ENCODE measurements at regions not wholly inside any gene's neighbourhood (a gene's known extent, or its start where the extent isn't known, plus 50 kb on each side); places are given as distances from the start of the nearest gene placed in this dataset.

- Histone ChIP-seq H3K36me3 (ENCODE audit: control insufficient read depth, insufficient read depth, low read length) (no peaks in the 10 kb centered on the region), H3K4me3 (ENCODE audit: low read length) (no peak overlapping the region), H3K27ac (ENCODE audit: low read length) (no peak overlapping the region), H3K27me3 (ENCODE audit: control insufficient read depth, insufficient read depth, low read length) (no peaks in the 10 kb centered on the region), H3K9me3 (ENCODE audit: control insufficient read depth, insufficient read depth, low read length) (no peaks in the 10 kb centered on the region), H3K4me1 (ENCODE audit: control insufficient read depth, insufficient read depth, low read length) (no peaks in the 10 kb centered on the region)
- no peak for DNase-seq (ENCODE audit: low read depth, low spot score)
- no CpG with 5 or more reads among the region's 3 CpGs for WGBS (ENCODE audit: insufficient coverage, insufficient read length)
Observed at GRCh38 chr2:199105826-199106225, 351.9 kb downstream of the SATB2 start.

- no peak for DNase-seq (ENCODE audit: low read depth, low spot score)
- WGBS (ENCODE audit: insufficient coverage, insufficient read length): no CpG with 5 or more reads among the region's 3 CpGs
- H3K4me3 ChIP-seq (ENCODE audit: low read length): no peak overlapping the region
Observed at GRCh38 chr2:199101487-199101886, 356.3 kb downstream of the SATB2 start.

GRCh38 chr2:199100326-199101110 is 357.2 kb downstream of the SATB2 start:
- H3K27me3 ChIP-seq (ENCODE audit: control insufficient read depth, insufficient read depth, low read length): no peaks in the 10 kb centered on the region
- H3K4me3 ChIP-seq (ENCODE audit: low read length): no peak overlapping the region
- DNase-seq (ENCODE audit: low read depth, low spot score): no peak
- H3K9me3 ChIP-seq (ENCODE audit: control insufficient read depth, insufficient read depth, low read length): no peaks in the 10 kb centered on the region
- H3K4me1 ChIP-seq (ENCODE audit: control insufficient read depth, insufficient read depth, low read length): no peaks in the 10 kb centered on the region
- no CpG with 5 or more reads among the region's 4 CpGs for WGBS (ENCODE audit: insufficient coverage, insufficient read length)
- H3K36me3 ChIP-seq (ENCODE audit: control insufficient read depth, insufficient read depth, low read length): no peaks in the 10 kb centered on the region
- no peak overlapping the region for H3K27ac ChIP-seq (ENCODE audit: low read length)

More at GRCh38 chr2:199101487-199101886, 356.3 kb downstream of the SATB2 start:
- Histone ChIP-seq H3K9me3 (ENCODE audit: control insufficient read depth, insufficient read depth, low read length) (no peaks in the 10 kb centered on the region), H3K27me3 (ENCODE audit: control insufficient read depth, insufficient read depth, low read length) (no peaks in the 10 kb centered on the region), H3K27ac (ENCODE audit: low read length) (no peak overlapping the region), H3K36me3 (ENCODE audit: control insufficient read depth, insufficient read depth, low read length) (no peaks in the 10 kb centered on the region), H3K4me1 (ENCODE audit: control insufficient read depth, insufficient read depth, low read length) (no peaks in the 10 kb centered on the region)

GRCh38 chr2:199092419-199092818 is 365.3 kb downstream of the SATB2 start:
- Histone ChIP-seq H3K9me3 (ENCODE audit: control insufficient read depth, insufficient read depth, low read length) (no peaks in the 10 kb centered on the region), H3K36me3 (ENCODE audit: control insufficient read depth, insufficient read depth, low read length) (no peaks in the 10 kb centered on the region), H3K4me3 (ENCODE audit: low read length) (no peak overlapping the region), H3K4me1 (ENCODE audit: control insufficient read depth, insufficient read depth, low read length) (no peaks in the 10 kb centered on the region), H3K27me3 (ENCODE audit: control insufficient read depth, insufficient read depth, low read length) (no peaks in the 10 kb centered on the region), H3K27ac (ENCODE audit: low read length) (no peak overlapping the region)
- WGBS (ENCODE audit: insufficient coverage, insufficient read length): no CpG with 5 or more reads among the region's 2 CpGs
- DNase-seq (ENCODE audit: low read depth, low spot score): no peak

GRCh38 chr2:199085261-199085660 is 372.5 kb downstream of the SATB2 start:
- Histone ChIP-seq H3K4me3 (ENCODE audit: low read length) (no peak overlapping the region), H3K4me1 (ENCODE audit: control insufficient read depth, insufficient read depth, low read length) (no peaks in the 10 kb centered on the region), H3K36me3 (ENCODE audit: control insufficient read depth, insufficient read depth, low read length) (no peaks in the 10 kb centered on the region), H3K27me3 (ENCODE audit: control insufficient read depth, insufficient read depth, low read length) (no peaks in the 10 kb centered on the region), H3K9me3 (ENCODE audit: control insufficient read depth, insufficient read depth, low read length) (no peaks in the 10 kb centered on the region), H3K27ac (ENCODE audit: low read length) (no peak overlapping the region)
- no peak for DNase-seq (ENCODE audit: low read depth, low spot score)
- WGBS (ENCODE audit: insufficient coverage, insufficient read length): no CpG with 5 or more reads among the region's 5 CpGs

GRCh38 chr2:199070322-199070949 is 387.3 kb downstream of the SATB2 start:
- no peaks in the 10 kb centered on the region for H3K9me3 ChIP-seq (ENCODE audit: control insufficient read depth, insufficient read depth, low read length)
- WGBS (ENCODE audit: insufficient coverage, insufficient read length): no CpG with 5 or more reads among the region's 1 CpG
- H3K27ac ChIP-seq (ENCODE audit: low read length): no peak overlapping the region
- H3K36me3 ChIP-seq (ENCODE audit: control insufficient read depth, insufficient read depth, low read length): no peaks in the 10 kb centered on the region
- H3K4me1 ChIP-seq (ENCODE audit: control insufficient read depth, insufficient read depth, low read length): no peaks in the 10 kb centered on the region
- DNase-seq (ENCODE audit: low read depth, low spot score): no peak
- H3K27me3 ChIP-seq (ENCODE audit: control insufficient read depth, insufficient read depth, low read length): no peaks in the 10 kb centered on the region
- no peak overlapping the region for H3K4me3 ChIP-seq (ENCODE audit: low read length)

GRCh38 chr2:199064201-199064600 is 393.5 kb downstream of the SATB2 start:
- H3K9me3 ChIP-seq (ENCODE audit: control insufficient read depth, insufficient read depth, low read length): no peaks in the 10 kb centered on the region
- no peak for DNase-seq (ENCODE audit: low read depth, low spot score)
- H3K4me1 ChIP-seq (ENCODE audit: control insufficient read depth, insufficient read depth, low read length): no peaks in the 10 kb centered on the region
- H3K4me3 ChIP-seq (ENCODE audit: low read length): no peak overlapping the region
- no peaks in the 10 kb centered on the region for H3K27me3 ChIP-seq (ENCODE audit: control insufficient read depth, insufficient read depth, low read length)
- no CpG with 5 or more reads among the region's 2 CpGs for WGBS (ENCODE audit: insufficient coverage, insufficient read length)
- no peaks in the 10 kb centered on the region for H3K36me3 ChIP-seq (ENCODE audit: control insufficient read depth, insufficient read depth, low read length)
- H3K27ac ChIP-seq (ENCODE audit: low read length): no peak overlapping the region

- DNase-seq (ENCODE audit: low read depth, low spot score): no peak
- no CpG with 5 or more reads among the region's 2 CpGs for WGBS (ENCODE audit: insufficient coverage, insufficient read length)
- Histone ChIP-seq H3K36me3 (ENCODE audit: control insufficient read depth, insufficient read depth, low read length) (no peaks in the 10 kb centered on the region), H3K9me3 (ENCODE audit: control insufficient read depth, insufficient read depth, low read length) (no peaks in the 10 kb centered on the region), H3K4me3 (ENCODE audit: low read length) (no peak overlapping the region), H3K27ac (ENCODE audit: low read length) (no peak overlapping the region), H3K4me1 (ENCODE audit: control insufficient read depth, insufficient read depth, low read length) (no peaks in the 10 kb centered on the region), H3K27me3 (ENCODE audit: control insufficient read depth, insufficient read depth, low read length) (no peaks in the 10 kb centered on the region)
Observed at GRCh38 chr2:199057936-199058335, 399.8 kb downstream of the SATB2 start.

- Histone ChIP-seq H3K27ac (ENCODE audit: low read length) (no peak overlapping the region), H3K4me1 (ENCODE audit: control insufficient read depth, insufficient read depth, low read length) (no peaks in the 10 kb centered on the region), H3K4me3 (ENCODE audit: low read length) (no peak overlapping the region), H3K27me3 (ENCODE audit: control insufficient read depth, insufficient read depth, low read length) (no peaks in the 10 kb centered on the region), H3K9me3 (ENCODE audit: control insufficient read depth, insufficient read depth, low read length) (no peaks in the 10 kb centered on the region), H3K36me3 (ENCODE audit: control insufficient read depth, insufficient read depth, low read length) (no peaks in the 10 kb centered on the region)
- no CpG with 5 or more reads among the region's 2 CpGs for WGBS (ENCODE audit: insufficient coverage, insufficient read length)
- no peak for DNase-seq (ENCODE audit: low read depth, low spot score)
Observed at GRCh38 chr2:199055336-199055735, 402.4 kb downstream of the SATB2 start.

- no peaks in the 10 kb centered on the region; the same call in 1 of the 2 replicates for H3K4me1 ChIP-seq (ENCODE audit: control insufficient read depth, insufficient read depth, low read length)
- no CpG with 5 or more reads among the region's 2 CpGs for WGBS (ENCODE audit: insufficient coverage, insufficient read length)
- H3K27me3 ChIP-seq (ENCODE audit: control insufficient read depth, insufficient read depth, low read length): no peaks in the 10 kb centered on the region
- no peaks in the 10 kb centered on the region for H3K9me3 ChIP-seq (ENCODE audit: control insufficient read depth, insufficient read depth, low read length)
- DNase-seq (ENCODE audit: low read depth, low spot score): no peak
- no peaks in the 10 kb centered on the region for H3K36me3 ChIP-seq (ENCODE audit: control insufficient read depth, insufficient read depth, low read length)
- no peak overlapping the region for H3K4me3 ChIP-seq (ENCODE audit: low read length)
- H3K27ac ChIP-seq (ENCODE audit: low read length): no peak overlapping the region
Observed at GRCh38 chr2:199042660-199043379, 414.9 kb downstream of the SATB2 start.

Data from iPS DF 6.9 (cell line).